BE2C (cell line): ENCODE measurements at regions not wholly inside any gene's neighbourhood (a gene's known extent, or its start where the extent isn't known, plus 50 kb on each side); places are given as distances from the start of the nearest gene placed in this dataset.

Experiments
- DNase-seq: peaks from one replicate; pipeline ENCODE4 v3.0.0-alpha.2; 2020
- H3K27me3 ChIP-seq: fragments of 250-450 bp; sonication (Bioruptor Pico); 2 replicates; pipeline ENCODE4 v1.5.1; 2020; ENCODE audit warnings: mild to moderate bottlenecking
- H3K36me3 ChIP-seq: fragments of 250-450 bp; sonication (Bioruptor Pico); 2 replicates; pipeline ENCODE4 v1.5.1; 2020; ENCODE audit warnings: mild to moderate bottlenecking
- H3K4me1 ChIP-seq: fragments of 250-450 bp; sonication (Bioruptor Pico); 2 replicates; pipeline ENCODE4 v1.5.1; 2020
- H3K4me3 ChIP-seq: 2 replicates; pipeline ENCODE4 v1.5.1; 2011; ENCODE audit warnings: low read depth, low read length
- H3K9me3 ChIP-seq: fragments of 250-450 bp; sonication (Bioruptor Pico); 2 replicates; pipeline ENCODE4 v1.5.1; 2020
- TF ChIP-seq, protein P1 (sequence below): IDR thresholded peaks from 2 replicates; pipeline ENCODE4 v1.5.1; 2012; ENCODE audit warnings: mild to moderate bottlenecking, low read depth, low read length

DNA sequence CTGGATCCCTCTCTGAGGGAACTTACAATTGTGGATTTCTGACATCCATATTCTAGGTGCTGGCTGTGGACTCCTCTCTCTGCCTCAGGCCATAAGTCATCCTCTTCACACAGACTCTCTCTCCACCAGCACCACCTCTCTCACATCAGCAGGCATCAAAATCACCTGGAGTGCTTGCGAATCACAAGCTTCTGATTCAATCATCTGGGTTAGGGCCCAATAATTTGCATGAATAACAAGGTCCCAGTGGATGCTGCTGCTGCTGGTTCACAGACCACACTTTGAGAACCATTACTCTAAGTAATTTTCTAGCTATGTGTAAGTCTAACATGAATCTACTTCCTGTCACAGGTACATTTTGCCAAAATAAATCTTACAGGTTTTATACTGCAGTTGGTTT is 214.9 kb downstream of the DSEL start:
- H3K4me3 ChIP-seq: no peak overlapping the region
- H3K4me1 ChIP-seq: no peaks in the 10 kb centered on the region
- DNase-seq: no peak
- no peaks in the 10 kb centered on the region for H3K9me3 ChIP-seq
- H3K27me3 ChIP-seq: no peaks in the 10 kb centered on the region
- H3K36me3 ChIP-seq: no peaks in the 10 kb centered on the region
- TF ChIP-seq, protein P1, sequence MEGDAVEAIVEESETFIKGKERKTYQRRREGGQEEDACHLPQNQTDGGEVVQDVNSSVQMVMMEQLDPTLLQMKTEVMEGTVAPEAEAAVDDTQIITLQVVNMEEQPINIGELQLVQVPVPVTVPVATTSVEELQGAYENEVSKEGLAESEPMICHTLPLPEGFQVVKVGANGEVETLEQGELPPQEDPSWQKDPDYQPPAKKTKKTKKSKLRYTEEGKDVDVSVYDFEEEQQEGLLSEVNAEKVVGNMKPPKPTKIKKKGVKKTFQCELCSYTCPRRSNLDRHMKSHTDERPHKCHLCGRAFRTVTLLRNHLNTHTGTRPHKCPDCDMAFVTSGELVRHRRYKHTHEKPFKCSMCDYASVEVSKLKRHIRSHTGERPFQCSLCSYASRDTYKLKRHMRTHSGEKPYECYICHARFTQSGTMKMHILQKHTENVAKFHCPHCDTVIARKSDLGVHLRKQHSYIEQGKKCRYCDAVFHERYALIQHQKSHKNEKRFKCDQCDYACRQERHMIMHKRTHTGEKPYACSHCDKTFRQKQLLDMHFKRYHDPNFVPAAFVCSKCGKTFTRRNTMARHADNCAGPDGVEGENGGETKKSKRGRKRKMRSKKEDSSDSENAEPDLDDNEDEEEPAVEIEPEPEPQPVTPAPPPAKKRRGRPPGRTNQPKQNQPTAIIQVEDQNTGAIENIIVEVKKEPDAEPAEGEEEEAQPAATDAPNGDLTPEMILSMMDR: no peak

DNA sequence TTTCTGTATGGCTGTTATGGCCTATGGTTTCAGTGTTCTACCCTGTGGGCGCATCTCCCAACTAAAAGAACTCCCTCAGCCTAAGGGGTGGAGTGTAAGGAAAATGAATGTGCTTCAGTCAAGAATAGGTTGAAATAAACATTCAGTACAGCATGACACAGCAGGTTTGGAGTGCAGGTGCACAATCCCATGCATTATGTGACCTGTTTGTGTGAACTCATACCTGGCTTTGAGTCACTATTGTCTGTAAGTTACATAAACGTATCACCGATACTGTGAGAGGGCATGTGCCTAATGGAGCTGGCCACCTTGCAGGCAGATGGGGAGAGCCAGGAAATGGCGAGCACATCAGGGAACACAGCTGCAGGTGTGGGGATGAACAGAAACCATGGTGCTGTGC is 216.0 kb downstream of the DSEL start:
- no peak for DNase-seq
- Histone ChIP-seq H3K4me3 (no peak overlapping the region), H3K9me3 (no peaks in the 10 kb centered on the region), H3K27me3 (no peaks in the 10 kb centered on the region), H3K36me3 (no peaks in the 10 kb centered on the region), H3K4me1 (no peaks in the 10 kb centered on the region)
- TF ChIP-seq, protein P1: no peak

DNA sequence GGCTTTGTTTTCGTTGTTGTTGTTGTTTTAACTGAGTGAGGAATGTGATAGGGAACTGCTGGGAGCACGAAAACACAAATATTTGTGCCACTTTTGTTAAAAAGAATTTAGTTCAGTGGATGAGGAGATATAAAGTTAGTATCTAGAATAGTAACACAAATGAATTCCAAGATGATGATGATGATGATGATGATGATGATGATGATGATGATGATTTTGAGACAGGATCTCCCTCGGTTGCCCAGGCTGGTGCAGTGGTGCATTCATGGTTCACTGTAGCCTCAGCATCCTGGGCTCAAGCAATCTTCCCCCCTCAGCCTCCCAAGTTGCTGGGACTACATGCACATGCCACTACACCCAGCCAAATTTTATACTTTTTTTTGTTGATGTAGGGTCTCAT is 223.7 kb downstream of the DSEL start:
- TF ChIP-seq, protein P1: no peak
- Histone ChIP-seq H3K9me3 (no peaks in the 10 kb centered on the region), H3K27me3 (no peaks in the 10 kb centered on the region), H3K4me1 (no peaks in the 10 kb centered on the region), H3K36me3 (no peaks in the 10 kb centered on the region), H3K4me3 (no peak overlapping the region)
- no peak for DNase-seq

DNA sequence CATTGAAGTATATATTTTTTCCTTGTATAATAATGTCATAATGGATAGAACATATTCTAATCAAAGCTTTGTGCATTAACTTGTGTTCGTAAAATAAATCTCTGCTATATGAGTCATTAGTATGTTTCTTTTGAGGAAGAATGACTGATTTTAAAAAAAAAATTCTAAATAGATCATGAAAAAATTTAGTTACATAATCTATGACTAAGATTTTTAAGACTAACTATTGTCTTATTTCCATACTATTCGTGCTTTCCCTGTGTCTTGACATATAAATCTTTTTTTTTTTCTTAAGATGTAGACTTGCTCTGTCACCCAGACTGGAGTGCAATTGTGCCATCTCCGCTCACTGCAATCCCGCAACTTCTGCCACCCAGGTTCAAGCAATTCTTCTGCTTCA is 226.1 kb downstream of the DSEL start:
- TF ChIP-seq, protein P1: no peak
- no peak for DNase-seq
- H3K27me3 ChIP-seq: no peaks in the 10 kb centered on the region
- H3K4me1 ChIP-seq: no peaks in the 10 kb centered on the region
- no peaks in the 10 kb centered on the region for H3K9me3 ChIP-seq
- no peaks in the 10 kb centered on the region for H3K36me3 ChIP-seq
- H3K4me3 ChIP-seq: no peak overlapping the region

DNA sequence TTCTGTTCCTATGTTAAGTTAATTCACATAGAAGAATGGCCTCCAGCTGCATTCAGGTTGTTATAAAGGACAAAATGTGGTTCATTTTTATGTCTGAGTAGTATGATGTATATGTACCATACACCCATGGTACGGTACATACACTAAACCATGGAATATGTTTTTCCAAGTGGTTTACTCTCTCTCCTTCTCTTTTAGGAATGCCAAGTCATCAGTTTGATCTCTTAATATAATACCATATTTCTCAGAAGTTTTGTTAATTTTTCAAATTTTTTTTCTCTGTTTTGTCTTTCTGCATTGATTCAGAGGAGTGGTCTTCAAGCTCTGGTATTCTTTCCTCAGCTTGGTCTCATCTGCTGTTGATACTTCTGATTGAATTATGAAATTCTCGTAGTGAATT is 230.9 kb downstream of the DSEL start:
- Histone ChIP-seq H3K9me3 (no peaks in the 10 kb centered on the region), H3K27me3 (no peaks in the 10 kb centered on the region), H3K36me3 (no peaks in the 10 kb centered on the region), H3K4me3 (no peak overlapping the region), H3K4me1 (no peaks in the 10 kb centered on the region)
- TF ChIP-seq, protein P1: no peak
- no peak for DNase-seq

DNA sequence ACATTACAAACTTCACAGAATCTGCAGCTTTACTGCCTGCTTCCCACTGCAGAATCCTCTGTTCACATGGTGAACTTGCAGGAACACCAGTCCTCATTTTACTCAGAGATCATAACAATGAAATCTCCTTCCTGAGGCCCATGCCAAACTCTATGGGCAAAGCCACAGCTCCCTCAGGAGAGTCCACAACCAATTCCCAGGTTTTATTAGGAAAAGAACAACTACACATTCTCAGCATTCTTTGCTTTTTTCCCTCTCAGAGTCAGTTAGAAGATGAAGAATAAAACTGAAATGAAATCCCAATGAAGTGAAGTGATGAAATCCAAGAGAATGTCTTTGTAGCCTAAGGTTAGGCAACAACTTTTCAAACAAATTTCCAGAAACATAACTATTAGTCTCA is 233.7 kb downstream of the DSEL start:
- Histone ChIP-seq H3K4me1 (no peaks in the 10 kb centered on the region), H3K9me3 (no peaks in the 10 kb centered on the region), H3K4me3 (no peak overlapping the region), H3K36me3 (no peaks in the 10 kb centered on the region), H3K27me3 (no peaks in the 10 kb centered on the region)
- TF ChIP-seq, protein P1: no peak
- DNase-seq: no peak
